H1 (cell line): ENCODE measurements at regions not wholly inside any gene's neighbourhood (a gene's known extent, or its start where the extent isn't known, plus 50 kb on each side); places are given as distances from the start of the nearest gene placed in this dataset.

Source experiments
- CTCF ChIA-PET: fragments of 300-600 bp; sonication (Branson Sonifier 250); formaldehyde crosslinking; loops from one replicate; lab custom pipeline; 2021; ENCODE audit not compliant: partially characterized antibody; lab: Charles Lee
- POLR2A ChIA-PET: fragments of 300-600 bp; sonication (Branson Sonifier 250); formaldehyde crosslinking; loops from one replicate; lab custom pipeline; 2021; ENCODE audit warnings: inconsistent platforms; ENCODE audit not compliant: partially characterized antibody; lab: Charles Lee
- DNase-seq, 2 experiments: peaks; one replicate each; pipeline versions ENCODE4 v3.0.0 to v3.0.0-alpha.2; 2010 to 2022; ENCODE audit warnings: low spot score in 2 of 2, low read depth in 1 of 2, mixed read lengths in 1 of 2
- FAIRE-seq: peaks from 2 replicates; lab custom pipeline; 2011; peaks lifted over from hg19 to GRCh38; lab: Jason Lieb, UNC
- H2AFZ ChIP-seq: 2 replicates; pipeline ENCODE4 v1.8.1; 2012; ENCODE audit warnings: low read length, inconsistent platforms
- H2AK5ac ChIP-seq: 2 replicates; pipeline ENCODE4 v1.6.1; 2013; ENCODE audit warnings: low read depth, low read length
- H2BK120ac ChIP-seq: replicated peaks from 2 replicates; pipeline ENCODE3; 2013; ENCODE audit warnings: low read depth, low read length, inconsistent platforms
- H2BK12ac ChIP-seq: 2 replicates; pipeline ENCODE4 v1.6.1; 2013; ENCODE audit warnings: low read depth, low read length
- H2BK15ac ChIP-seq: 2 replicates; pipeline ENCODE4 v1.6.1; 2013; ENCODE audit warnings: low read length
- H2BK20ac ChIP-seq: 2 replicates; pipeline ENCODE4 v1.6.1; 2013; ENCODE audit warnings: low read length
- H2BK5ac ChIP-seq: 2 replicates; pipeline ENCODE4 v1.6.1; 2013; ENCODE audit warnings: low read depth, low read length
- H3K14ac ChIP-seq: 2 replicates; pipeline ENCODE4 v1.6.1; 2013; ENCODE audit warnings: inconsistent platforms; ENCODE audit not compliant: insufficient read length
- H3K18ac ChIP-seq: 2 replicates; pipeline ENCODE4 v1.6.1; 2013; ENCODE audit warnings: low read length; ENCODE audit errors: extremely low read depth
- H3K23ac ChIP-seq: 2 replicates; pipeline ENCODE4 v1.6.1; 2013; ENCODE audit warnings: inconsistent platforms; ENCODE audit not compliant: insufficient read length
- H3K23me2 ChIP-seq: 2 replicates; pipeline ENCODE4 v1.6.1; 2013; ENCODE audit warnings: low read depth, low read length
- H3K27ac ChIP-seq: 2 replicates; pipeline ENCODE4 v1.6.1; 2011; ENCODE audit warnings: low read depth, low read length, inconsistent platforms
- H3K27me3 ChIP-seq, 4 experiments: replicated peaks in 1 of 4; 1 replicate in 1 of 4; 2 replicates in 3 of 4; pipeline versions ENCODE4 v1.6.1 to v1.8.1; 2011 to 2013; ENCODE audit warnings: low read length in 3 of 4, mild to moderate bottlenecking in 3 of 4, inconsistent platforms in 2 of 4, mixed read lengths in 2 of 4, moderate library complexity in 1 of 4; ENCODE audit not compliant: control insufficient read depth in 3 of 4, insufficient read depth in 3 of 4; ENCODE audit errors: extremely low read depth in 1 of 4
- H3K36me3 ChIP-seq, 4 experiments: 2 replicates each; pipeline versions ENCODE4 v1.6.1 to v1.8.1; 2011 to 2013; ENCODE audit warnings: mild to moderate bottlenecking in 4 of 4, low read length in 3 of 4, moderate library complexity in 2 of 4, control low read depth in 1 of 4, inconsistent platforms in 1 of 4; ENCODE audit not compliant: insufficient read depth in 4 of 4, control insufficient read depth in 2 of 4
- H3K4ac ChIP-seq: replicated peaks from 2 replicates; pipeline ENCODE3; 2013; ENCODE audit warnings: low read length, low read depth, mixed read lengths, inconsistent platforms; ENCODE audit not compliant: insufficient read length
- H3K4me1 ChIP-seq, 4 experiments: replicated peaks in 1 of 4; 1 replicate in 1 of 4; 2 replicates in 3 of 4; pipeline versions ENCODE4 v1.6.1 to v1.8.1; 2011 to 2013; ENCODE audit warnings: low read length in 3 of 4, inconsistent platforms in 2 of 4, mixed read lengths in 1 of 4; ENCODE audit not compliant: insufficient read depth in 4 of 4, control insufficient read depth in 3 of 4
- H3K4me2 ChIP-seq, 2 experiments: 2 replicates each; pipeline versions ENCODE4 v1.6.1 to v1.8.1; 2011 to 2013; ENCODE audit warnings: low read depth in 2 of 2, low read length in 2 of 2, control low read depth in 1 of 2, inconsistent platforms in 1 of 2, mild to moderate bottlenecking in 1 of 2; ENCODE audit not compliant: insufficient read depth in 1 of 2
- H3K4me3 ChIP-seq, 4 experiments: fragments of 200-600, 300-600 bp in 1 of 4; sonication (generic), shearing (Covaris generic), sonication (Bioruptor Twin) in 1 of 4; 2 replicates each; pipeline versions ENCODE4 v1.5.1 to v1.8.1; 2011 to 2016; ENCODE audit warnings: low read length in 4 of 4, low read depth in 3 of 4, control low read depth in 2 of 4, inconsistent platforms in 2 of 4, mild to moderate bottlenecking in 2 of 4, mixed read lengths in 1 of 4, moderate library complexity in 1 of 4; ENCODE audit not compliant: insufficient read depth in 2 of 4; ENCODE audit errors: extremely low read depth in 1 of 4
- H3K56ac ChIP-seq: replicated peaks from 2 replicates; pipeline ENCODE3; 2013; ENCODE audit warnings: low read depth, mild to moderate bottlenecking, mixed read lengths, low read length, inconsistent platforms; ENCODE audit not compliant: insufficient read length
- H3K79me1 ChIP-seq: 2 replicates; pipeline ENCODE4 v1.6.1; 2013; ENCODE audit warnings: low read depth, low read length, control low read depth
- H3K79me2 ChIP-seq, 2 experiments: 2 replicates each; pipeline versions ENCODE4 v1.6.1 to v1.8.1; 2012 to 2013; ENCODE audit warnings: low read length in 2 of 2, mild to moderate bottlenecking in 2 of 2, inconsistent platforms in 1 of 2; ENCODE audit not compliant: insufficient read depth in 2 of 2, control insufficient read depth in 1 of 2
- H3K9ac ChIP-seq, 4 experiments: replicated peaks in 1 of 4; 1 replicate in 1 of 4; 2 replicates in 3 of 4; pipeline versions ENCODE4 v1.6.1 to v1.8.1; 2011 to 2013; ENCODE audit warnings: low read depth in 3 of 4, low read length in 3 of 4, control low read depth in 2 of 4, mild to moderate bottlenecking in 2 of 4, moderate library complexity in 2 of 4, inconsistent platforms in 1 of 4; ENCODE audit errors: extremely low read depth in 1 of 4
- H3K9me3 ChIP-seq, 2 experiments: 2 replicates each; pipeline versions ENCODE4 v1.6.1 to v1.8.1; 2012 to 2013; ENCODE audit warnings: mild to moderate bottlenecking in 2 of 2, moderate library complexity in 2 of 2, control low read depth in 1 of 2, inconsistent platforms in 1 of 2, low read depth in 1 of 2, low read length in 1 of 2, mixed read lengths in 1 of 2; ENCODE audit not compliant: insufficient read depth in 2 of 2
- H4K20me1 ChIP-seq, 2 experiments: replicated peaks in 1 of 2; 2 replicates each; pipeline versions ENCODE3 to v1.8.1; 2011 to 2013; ENCODE audit warnings: inconsistent platforms in 2 of 2, low read length in 2 of 2, mild to moderate bottlenecking in 1 of 2; ENCODE audit not compliant: insufficient read depth in 2 of 2, control insufficient read depth in 1 of 2
- H4K5ac ChIP-seq: 2 replicates; pipeline ENCODE4 v1.6.1; 2013; ENCODE audit warnings: low read length, low read depth, mixed read lengths, inconsistent platforms; ENCODE audit not compliant: insufficient read length
- H4K8ac ChIP-seq: 2 replicates; pipeline ENCODE4 v1.8.0; 2013; ENCODE audit warnings: mild to moderate bottlenecking, moderate library complexity, low read length, inconsistent platforms; ENCODE audit not compliant: insufficient read depth; ENCODE audit errors: extremely low read depth
- H4K91ac ChIP-seq: replicated peaks from 2 replicates; pipeline ENCODE3; 2013; ENCODE audit warnings: low read length, mixed read lengths, inconsistent platforms; ENCODE audit not compliant: insufficient read length
- CREB1 ChIP-seq: IDR thresholded peaks from 2 replicates; pipeline ENCODE4 v1.6.1; 2012; ENCODE audit warnings: inconsistent platforms
- CTBP2 ChIP-seq: IDR thresholded peaks from 2 replicates; pipeline ENCODE4 v1.7.0; 2011; ENCODE audit warnings: borderline replicate concordance, mild to moderate bottlenecking, moderate library complexity, mixed read lengths, low read length; ENCODE audit not compliant: insufficient read depth, insufficient read length
- SIN3A ChIP-seq, 2 experiments: IDR thresholded peaks in 1 of 2; conservative IDR thresholded peaks in 1 of 2; 2 replicates each; pipeline ENCODE4 v1.6.1; 2011 to 2012; ENCODE audit warnings: low read length in 2 of 2, improper control_type of control experiment in 1 of 2, low read depth in 1 of 2, mild to moderate bottlenecking in 1 of 2
- TBP ChIP-seq: IDR thresholded peaks from 2 replicates; pipeline ENCODE4 v1.6.1; 2011; ENCODE audit warnings: low read depth, low read length, improper control_type of control experiment
- WGBS, 2 experiments: shearing (Covaris generic) in 1 of 2; methylation state at CpG; one replicate each; pipeline versions ENCODE4 v1.1.6 to v1.1.7; 2013 to 2015; ENCODE audit warnings: low lambda C conversion rate in 2 of 2, mixed read lengths in 2 of 2, inconsistent platforms in 1 of 2, low coverage in 1 of 2, missing lambda C conversion rate in 1 of 2; ENCODE audit not compliant: insufficient replicate concordance in 2 of 2, insufficient coverage in 1 of 2, insufficient read length in 1 of 2; ENCODE audit errors: extremely low coverage in 1 of 2, missing lambda C conversion rate in 1 of 2; 5-methylcytosine and 5-hydroxymethylcytosine counted together
- TF ChIP-seq, protein P1 (sequence below), 3 experiments: IDR thresholded peaks; 1 replicate in 2 of 3; 2 replicates in 1 of 3; pipeline versions ENCODE4 v1.5.1 to v1.6.1; 2011; ENCODE audit warnings: low read length in 3 of 3, mild to moderate bottlenecking in 3 of 3, inconsistent platforms in 2 of 3, low read depth in 1 of 3, moderate library complexity in 1 of 3; ENCODE audit not compliant: insufficient read depth in 1 of 3; ENCODE audit errors: control extremely low read depth in 1 of 3

DNA sequence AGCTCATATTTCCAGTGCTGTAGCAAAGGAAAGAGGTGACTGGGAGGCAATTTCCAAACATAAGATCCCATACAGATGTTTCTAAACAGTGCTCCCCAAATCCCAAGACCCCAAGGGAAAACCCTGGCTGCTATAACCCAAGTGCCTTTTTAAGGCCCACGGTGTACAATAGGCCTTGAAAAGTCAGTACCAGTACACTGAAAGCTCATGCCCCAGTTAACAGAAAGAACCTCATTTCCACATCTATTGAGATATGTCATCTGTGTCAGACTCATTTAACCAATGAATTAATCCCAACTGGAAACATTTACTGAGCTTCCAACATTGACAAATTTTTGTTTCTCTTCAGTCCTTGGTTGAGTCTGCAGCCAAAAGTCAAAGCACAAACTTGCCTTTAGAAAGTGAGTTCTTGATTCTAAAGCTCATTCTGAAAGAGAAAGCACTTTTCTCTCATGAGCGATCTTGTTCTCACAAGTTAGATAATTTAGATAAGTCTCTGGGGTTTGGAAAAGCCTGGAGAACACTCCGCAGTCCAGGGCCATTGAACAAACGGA, 239.8 kb upstream of the ARHGAP20 start:
- H3K4ac ChIP-seq, result no peak overlapping the region
- H4K20me1 ChIP-seq, result no peaks in the 10 kb centered on the region
- no peak overlapping the region for H3K23ac ChIP-seq
- H3K14ac ChIP-seq, result no peak overlapping the region
- FAIRE-seq, result no peak
- no peaks in the 10 kb centered on the region for H3K23me2 ChIP-seq
- DNase-seq, result no peak
- POLR2A ChIA-PET, result no interaction called here
- no peak overlapping the region for H3K27ac ChIP-seq
- no peaks in the 10 kb centered on the region for H3K79me1 ChIP-seq
- no peak overlapping the region for H2BK12ac ChIP-seq
- CTCF ChIA-PET, result interaction anchor here (0.7 to 1.6 kb wide), 2 partner anchors 14 to 23 kb away, joined by 4 to 5 read pairs; no protein-coding TSS in a partner anchor
- WGBS, 2 experiments, result 95% methylated on average over 4 of the region's 4 CpGs; no CpG with 5 or more reads in 1 of the 2 experiments
- H3K9ac ChIP-seq, result no peak overlapping the region
- no peaks in the 10 kb centered on the region for H3K27me3 ChIP-seq
- no peak overlapping the region for H2BK15ac ChIP-seq
- H2AK5ac ChIP-seq, result no peak overlapping the region
- H2BK20ac ChIP-seq, result no peak overlapping the region
- no peaks in the 10 kb centered on the region for H3K79me2 ChIP-seq
- H3K9me3 ChIP-seq, result no peaks in the 10 kb centered on the region
- H3K4me3 ChIP-seq, result no peak overlapping the region
- TF ChIP-seq SIN3A (conservative IDR thresholded peaks at IDR 0.05 in 1 of 2, IDR thresholded peaks at IDR 0.05 in 1 of 2; ENCODE audit: low read depth in 1 of 2, low read length in 2 of 2) (no peak), TBP (no peak), CREB1 (no peak), CTBP2 (no peak)
- TF ChIP-seq, protein P1, sequence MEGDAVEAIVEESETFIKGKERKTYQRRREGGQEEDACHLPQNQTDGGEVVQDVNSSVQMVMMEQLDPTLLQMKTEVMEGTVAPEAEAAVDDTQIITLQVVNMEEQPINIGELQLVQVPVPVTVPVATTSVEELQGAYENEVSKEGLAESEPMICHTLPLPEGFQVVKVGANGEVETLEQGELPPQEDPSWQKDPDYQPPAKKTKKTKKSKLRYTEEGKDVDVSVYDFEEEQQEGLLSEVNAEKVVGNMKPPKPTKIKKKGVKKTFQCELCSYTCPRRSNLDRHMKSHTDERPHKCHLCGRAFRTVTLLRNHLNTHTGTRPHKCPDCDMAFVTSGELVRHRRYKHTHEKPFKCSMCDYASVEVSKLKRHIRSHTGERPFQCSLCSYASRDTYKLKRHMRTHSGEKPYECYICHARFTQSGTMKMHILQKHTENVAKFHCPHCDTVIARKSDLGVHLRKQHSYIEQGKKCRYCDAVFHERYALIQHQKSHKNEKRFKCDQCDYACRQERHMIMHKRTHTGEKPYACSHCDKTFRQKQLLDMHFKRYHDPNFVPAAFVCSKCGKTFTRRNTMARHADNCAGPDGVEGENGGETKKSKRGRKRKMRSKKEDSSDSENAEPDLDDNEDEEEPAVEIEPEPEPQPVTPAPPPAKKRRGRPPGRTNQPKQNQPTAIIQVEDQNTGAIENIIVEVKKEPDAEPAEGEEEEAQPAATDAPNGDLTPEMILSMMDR (IDR thresholded peaks at IDR 0.05; ENCODE audit: control extremely low read depth in 1 of 3, insufficient read depth in 1 of 3, low read depth in 1 of 3, low read length in 3 of 3), result no peak
- H2AFZ ChIP-seq, result no peak overlapping the region
- H4K8ac ChIP-seq, result no peak overlapping the region
- H3K18ac ChIP-seq, result no peak overlapping the region
- no peak overlapping the region for H3K56ac ChIP-seq
- H2BK120ac ChIP-seq, result no peak overlapping the region
- no peak overlapping the region for H2BK5ac ChIP-seq
- no peak overlapping the region for H3K4me2 ChIP-seq
- no peak overlapping the region for H4K5ac ChIP-seq
- H3K4me1 ChIP-seq, result no peaks in the 10 kb centered on the region
- H3K36me3 ChIP-seq, result no peaks in the 10 kb centered on the region
- no peak overlapping the region for H4K91ac ChIP-seq
